Stimulated activated CD4-positive, alpha-beta T cell treated with anti-CD3 and anti-CD28 coated beads, TNF-alpha, amount 100 ng/mL, for 24 hours (primary cell): ENCODE measurements at regions not wholly inside any gene's neighbourhood (a gene's known extent, or its start where the extent isn't known, plus 50 kb on each side); places are given as distances from the start of the nearest gene placed in this dataset.

Experiments
- DNase-seq, 3 experiments: peaks; one replicate each; pipeline ENCODE4 v3.0.0-alpha.2; 2020; ENCODE audit warnings: low read depth in 3 of 3

DNA sequence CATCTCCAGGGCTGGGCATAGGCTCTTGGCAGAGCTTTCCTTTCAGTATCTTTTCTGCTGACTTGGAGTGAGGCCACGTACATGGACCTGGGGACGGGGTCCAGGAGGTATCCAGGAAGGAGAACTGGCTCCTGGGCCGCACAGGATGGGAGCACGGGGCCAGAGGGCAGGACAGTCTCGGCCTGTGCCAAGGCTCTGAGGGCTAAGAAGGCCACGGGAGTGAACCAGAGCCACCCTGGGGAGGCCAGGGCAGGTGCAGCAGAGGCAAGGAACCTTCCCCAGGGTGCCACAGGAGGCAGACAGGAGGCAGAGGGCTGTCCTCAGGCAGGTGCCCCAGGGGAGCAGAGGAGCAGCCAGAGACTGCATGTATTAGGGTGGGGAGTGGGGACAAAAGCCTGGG, 50.3 kb downstream of the PLXNA1 start:
- DNase-seq: no peak

- no peak for DNase-seq
Observed at GRCh38 chr3:127033786-127034185, 50.9 kb downstream of the PLXNA1 start.

- no peak for DNase-seq
Observed at GRCh38 chr3:127034195-127034989, 51.5 kb downstream of the PLXNA1 start.

DNA sequence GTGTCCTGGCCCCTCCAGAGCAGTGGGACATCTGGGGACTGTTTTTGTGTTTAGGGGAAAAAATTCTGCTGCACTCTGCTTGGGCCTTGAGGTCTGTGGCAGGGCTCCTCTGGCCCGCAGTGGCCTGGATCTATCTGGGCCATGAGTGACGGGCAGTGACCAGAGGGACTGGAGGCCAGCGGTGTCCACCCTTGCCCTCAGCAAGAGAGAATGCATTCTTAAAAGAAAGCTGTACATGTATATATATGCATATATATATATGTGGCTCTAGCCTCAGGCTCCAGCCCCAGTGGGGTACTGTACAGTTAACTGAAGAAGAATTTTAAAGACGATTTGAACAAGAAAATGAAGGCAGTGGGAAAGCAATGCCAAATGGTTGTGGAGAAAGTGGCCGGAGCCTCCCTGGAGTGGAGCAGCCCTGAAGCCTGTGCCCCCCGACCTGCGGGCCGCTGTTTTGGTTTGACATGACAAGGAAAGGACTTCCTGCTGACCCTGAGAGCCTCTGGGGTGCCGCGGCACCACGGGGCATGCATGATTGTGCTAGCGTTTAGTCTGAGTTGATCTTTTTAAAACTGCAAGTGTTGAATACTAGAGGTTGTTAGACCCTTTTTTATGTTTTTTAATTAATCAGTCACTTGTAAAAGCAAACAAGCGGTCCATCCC, 52.2 kb downstream of the PLXNA1 start:
- DNase-seq: no peak

DNA sequence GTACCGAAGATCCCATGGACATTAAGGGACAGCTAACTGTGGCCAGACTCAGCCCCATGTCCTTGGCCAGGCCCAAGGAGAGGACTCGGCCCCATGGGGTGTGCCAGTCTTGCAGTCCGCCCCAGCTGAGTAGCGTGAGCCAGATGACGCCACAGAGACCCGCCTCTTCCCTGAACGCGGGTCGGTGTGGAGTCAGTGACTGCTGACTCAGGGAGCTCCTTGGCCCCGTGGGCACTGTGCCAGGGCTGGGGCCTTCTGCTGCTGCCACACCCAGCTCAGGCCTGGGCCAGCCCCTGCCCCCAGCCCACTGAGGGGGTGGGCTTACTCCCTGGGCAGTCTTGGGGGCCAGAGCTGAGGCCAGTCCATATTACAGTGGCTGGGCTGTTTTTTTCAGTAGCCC, 52.8 kb downstream of the PLXNA1 start:
- DNase-seq: no peak

- DNase-seq: no peak
Observed at GRCh38 chr3:127036209-127037020, 53.5 kb downstream of the PLXNA1 start.

- DNase-seq: no peak
Observed at GRCh38 chr3:127037021-127037400, 54.1 kb downstream of the PLXNA1 start.

DNA sequence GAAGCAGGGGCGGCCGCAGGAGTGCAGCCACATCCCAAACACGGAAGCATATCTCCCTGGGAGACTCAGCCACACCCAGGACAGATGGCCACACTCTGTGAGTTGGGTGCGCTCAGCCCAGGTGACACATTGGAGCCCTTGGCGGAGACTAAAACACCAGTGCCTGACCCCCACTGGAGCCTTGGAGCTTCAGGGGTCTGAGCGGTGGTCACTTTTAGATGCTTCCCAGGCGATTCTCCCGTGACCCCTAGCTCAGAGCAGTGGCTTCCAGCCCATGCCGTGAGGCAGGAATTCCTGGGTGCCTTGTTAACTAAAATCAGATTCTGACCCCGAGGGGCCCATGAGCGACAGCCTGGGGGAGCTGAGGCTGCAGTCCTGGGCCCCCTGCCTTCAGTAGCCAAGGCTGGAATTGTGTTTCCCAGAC, 54.5 kb downstream of the PLXNA1 start:
- no peak for DNase-seq

- no peak for DNase-seq
Observed at GRCh38 chr3:127037971-127038446, 55.1 kb downstream of the PLXNA1 start.

- no peak for DNase-seq
Observed at GRCh38 chr3:127038466-127038865, 55.6 kb downstream of the PLXNA1 start.

DNA sequence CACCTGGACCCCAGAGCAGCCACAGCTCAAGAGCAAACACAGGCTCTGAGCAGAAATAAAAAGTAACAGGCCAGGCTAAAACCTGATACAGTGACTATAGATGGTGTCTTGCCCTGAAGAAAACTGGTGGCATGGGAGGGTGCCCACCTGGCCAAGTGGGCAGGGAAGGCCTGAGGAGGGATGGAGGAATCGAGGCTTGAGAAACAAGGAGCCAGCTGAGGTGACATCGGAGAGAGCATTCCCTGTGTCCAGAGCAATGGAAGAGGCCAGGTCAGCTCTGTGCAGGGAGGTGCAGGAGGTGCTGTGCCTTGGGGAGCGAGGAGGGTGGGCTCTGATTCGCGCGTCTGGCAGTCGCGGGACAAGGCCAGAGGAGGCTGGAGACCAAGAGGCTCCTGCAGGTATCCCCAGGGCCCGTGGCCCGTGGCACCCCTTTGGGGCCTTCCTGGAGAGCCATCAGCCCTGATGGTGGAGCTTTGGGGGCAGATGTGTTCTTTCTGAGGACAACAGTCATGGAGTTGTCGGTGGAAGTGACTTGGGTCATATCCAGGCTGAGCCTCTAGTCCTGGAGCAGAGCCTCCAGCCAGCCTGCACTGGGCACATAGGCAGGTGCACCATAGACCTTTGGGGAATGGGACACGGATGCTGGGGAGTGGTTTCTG, 56.1 kb downstream of the PLXNA1 start:
- DNase-seq: no peak

DNA sequence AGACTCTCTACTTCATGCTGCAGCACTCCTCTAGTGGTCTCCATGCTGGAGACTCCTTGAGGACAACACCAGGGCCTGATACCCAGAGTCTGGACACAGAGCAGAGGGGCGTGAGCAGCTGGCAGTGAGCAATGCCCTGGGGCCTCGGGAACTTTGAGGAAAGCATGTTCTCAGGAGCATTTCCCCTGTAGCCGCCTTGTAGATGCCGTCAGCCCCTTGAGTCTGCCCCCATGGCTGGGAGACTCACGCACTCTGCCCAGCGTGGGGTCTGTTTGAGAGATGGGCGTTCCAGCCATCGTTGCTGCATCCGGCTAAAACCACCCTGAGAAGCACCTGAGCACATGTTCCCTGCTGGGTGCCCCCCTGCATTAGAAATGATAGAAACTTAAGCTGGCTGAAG, 56.8 kb downstream of the PLXNA1 start:
- no peak for DNase-seq

GRCh38 chr3:127040216-127040615, 57.3 kb downstream of the PLXNA1 start:
- DNase-seq: no peak

DNA sequence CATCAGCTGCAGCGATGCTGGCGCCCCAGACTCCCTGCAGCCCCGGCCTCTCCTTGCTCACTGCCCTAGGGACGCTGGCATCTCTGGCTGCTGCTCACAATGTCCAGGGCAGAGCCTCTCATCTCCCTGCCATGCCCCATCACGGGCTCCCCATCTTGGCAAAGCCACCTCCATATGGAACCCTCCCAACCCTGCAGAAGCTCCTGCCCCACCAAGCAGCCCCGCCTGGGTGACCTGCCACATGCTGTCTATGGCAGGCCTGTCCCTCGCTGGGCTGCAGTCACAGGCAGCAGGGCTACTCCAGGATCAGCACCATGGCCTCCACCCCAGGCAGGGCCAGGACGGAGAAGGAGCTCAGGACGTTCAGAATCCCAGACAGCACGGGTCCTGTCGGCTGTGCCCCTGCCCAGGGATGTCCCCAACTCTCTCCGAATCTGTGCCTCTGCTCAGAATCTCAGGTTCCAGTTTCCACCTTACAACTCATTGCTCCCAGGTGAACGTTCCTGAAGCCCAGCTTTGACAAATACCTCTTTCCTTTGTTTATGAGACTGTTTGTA, 58.4 kb downstream of the PLXNA1 start:
- DNase-seq: no peak

- no peak for DNase-seq
Observed at GRCh38 chr3:127041933-127042332, 59.0 kb downstream of the PLXNA1 start.

GRCh38 chr3:127042634-127043033, 59.7 kb downstream of the PLXNA1 start:
- DNase-seq: no peak

GRCh38 chr3:127043041-127043641, 60.2 kb downstream of the PLXNA1 start:
- no peak for DNase-seq

- DNase-seq: no peak
Observed at GRCh38 chr3:127043731-127044510, 61.0 kb downstream of the PLXNA1 start.

DNA sequence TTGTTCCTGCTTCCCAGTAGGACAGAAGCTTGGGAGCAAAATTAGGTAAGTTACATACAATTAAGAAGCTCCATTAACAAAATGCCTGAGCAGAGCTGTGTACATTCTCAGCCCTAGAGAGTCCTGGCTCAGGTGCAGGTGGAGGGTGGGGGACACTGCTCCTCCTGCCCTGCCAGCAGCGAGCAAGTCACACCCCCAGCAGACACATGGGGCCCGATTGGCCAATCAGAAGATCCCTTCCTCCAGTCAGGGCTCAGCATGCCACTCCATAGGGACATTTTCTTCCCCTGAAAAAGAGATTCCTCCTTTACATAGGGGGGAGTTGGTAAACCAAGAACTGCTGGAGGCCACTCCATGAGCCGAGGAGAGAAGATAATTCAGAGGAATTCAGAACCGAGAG, 62.1 kb downstream of the PLXNA1 start:
- no peak for DNase-seq

- DNase-seq: no peak
Observed at GRCh38 chr3:127045435-127046045, 62.6 kb downstream of the PLXNA1 start.
